GM21576 (cell line): ENCODE measurements at regions not wholly inside any gene's neighbourhood (a gene's known extent, or its start where the extent isn't known, plus 50 kb on each side); places are given as distances from the start of the nearest gene placed in this dataset.

Source experiments
- ATAC-seq: cut with Tn5 transposase; IDR thresholded peaks from one replicate; pipeline ENCODE4 v1.9.1; 2021; ENCODE audit warnings: mild to moderate bottlenecking, moderate library complexity; ENCODE audit not compliant: unreplicated experiment

- no peak for ATAC-seq
These were observed 55.9 kb upstream of the SLIT3 start for GRCh38 chr5:169356811-169357210.

- no peak for ATAC-seq
These were observed 55.2 kb upstream of the SLIT3 start for GRCh38 chr5:169356181-169356580.

- no peak for ATAC-seq
These were observed 54.0 kb upstream of the SLIT3 start for GRCh38 chr5:169354921-169355320.

DNA sequence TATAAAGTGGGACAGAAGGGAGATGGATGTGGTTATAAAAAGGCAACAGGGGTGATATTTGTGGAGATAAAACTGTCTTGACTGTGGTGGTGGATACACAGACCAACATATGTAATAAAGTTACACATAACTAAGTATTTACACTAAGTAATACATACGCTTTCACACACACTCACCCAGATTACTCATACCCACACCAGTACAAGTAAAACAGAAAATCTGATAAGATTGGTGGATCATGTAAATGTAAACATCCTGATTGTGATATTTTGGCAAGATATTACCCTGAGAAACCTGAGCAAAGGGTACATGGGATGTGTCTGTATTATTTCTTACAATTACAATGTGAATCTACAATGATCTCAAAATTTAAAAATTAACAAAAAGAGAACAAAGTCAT, 53.3 kb upstream of the SLIT3 start:
- no peak for ATAC-seq

DNA sequence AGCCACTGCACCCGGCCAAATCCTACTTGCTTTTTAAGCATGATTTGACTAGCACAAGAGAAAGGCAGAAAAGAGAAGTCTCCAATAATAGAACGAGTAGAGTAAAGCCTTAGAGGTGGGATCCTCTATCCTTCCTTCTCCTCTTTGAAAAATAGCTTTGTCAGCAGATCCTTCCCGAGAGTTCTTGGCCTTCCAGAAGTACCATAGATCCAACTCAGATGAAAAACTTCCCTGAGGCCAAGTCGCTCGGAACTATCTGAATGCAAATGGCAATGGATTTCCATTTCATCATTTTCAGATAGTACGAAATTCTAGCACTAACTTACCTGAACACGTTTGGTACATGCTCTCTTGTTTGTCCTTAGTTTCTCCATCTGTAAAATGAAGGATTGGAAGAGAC, 52.0 kb upstream of the SLIT3 start:
- no peak for ATAC-seq

GRCh38 chr5:169351721-169352120, 50.8 kb upstream of the SLIT3 start:
- ATAC-seq = no peak

DNA sequence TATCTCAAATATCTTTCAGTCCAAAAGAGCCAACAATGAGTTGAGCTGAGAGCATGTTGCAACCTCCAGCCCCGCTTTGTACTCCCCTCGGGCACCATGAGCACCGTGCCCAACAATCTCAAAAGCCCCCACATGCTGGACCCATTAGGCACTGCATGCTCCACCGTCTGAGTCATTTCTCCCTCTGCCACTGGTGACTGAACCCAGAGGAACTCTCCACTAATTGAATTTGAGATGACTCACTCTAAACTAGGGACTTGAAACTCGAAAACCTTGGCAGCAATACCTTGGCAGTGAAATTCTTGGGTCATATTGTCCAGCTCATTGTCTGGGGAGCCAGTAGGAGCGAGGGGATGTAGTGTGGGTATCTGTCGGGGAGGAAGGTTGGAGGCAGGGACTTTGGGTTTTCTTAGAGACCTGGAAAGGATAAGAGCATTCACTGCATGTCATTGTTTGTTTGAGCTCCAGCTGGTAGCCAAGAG, 49.9 kb upstream of the SLIT3 start:
- no peak for ATAC-seq
